Liver (tissue), 8 donors: ENCODE measurements at regions not wholly inside any gene's neighbourhood (a gene's known extent, or its start where the extent isn't known, plus 50 kb on each side); places are given as distances from the start of the nearest gene placed in this dataset.

ENCODE experiments used
- DNase-seq: peaks from one replicate; pipeline ENCODE4 v3.0.0-alpha.2; 2017; ENCODE audit warnings: low spot score
- H3K27ac ChIP-seq, 2 donors: one replicate each; pipeline ENCODE4 v1.7.0; 2013; ENCODE audit warnings: inconsistent platforms in 2 of 2, low read length in 2 of 2, control low read depth in 1 of 2, low read depth in 1 of 2, mild to moderate bottlenecking in 1 of 2
- H3K27me3 ChIP-seq, 4 donors: one replicate each; pipeline versions ENCODE4 v1.6.1 to v1.7.0; 2013; ENCODE audit warnings: low read length in 3 of 4, inconsistent platforms in 1 of 4, mild to moderate bottlenecking in 1 of 4, moderate library complexity in 1 of 4; ENCODE audit not compliant: control insufficient read depth in 4 of 4, insufficient read depth in 4 of 4
- H3K36me3 ChIP-seq, 4 donors: one replicate each; pipeline versions ENCODE4 v1.6.1 to v1.7.0; 2013; ENCODE audit warnings: low read length in 3 of 4, mild to moderate bottlenecking in 3 of 4, low read depth in 1 of 4, moderate library complexity in 1 of 4; ENCODE audit not compliant: control insufficient read depth in 4 of 4, insufficient read depth in 3 of 4
- H3K4me1 ChIP-seq, 4 donors: one replicate each; pipeline versions ENCODE4 v1.6.1 to v1.7.0; 2013; ENCODE audit warnings: low read length in 3 of 4, mild to moderate bottlenecking in 3 of 4, moderate library complexity in 1 of 4; ENCODE audit not compliant: control insufficient read depth in 4 of 4, insufficient read depth in 4 of 4
- H3K4me3 ChIP-seq, 3 donors: one replicate each; pipeline versions ENCODE4 v1.6.1 to v1.7.0; 2013; ENCODE audit warnings: low read length in 3 of 3, control low read depth in 1 of 3, low read depth in 1 of 3, mild to moderate bottlenecking in 1 of 3
- H3K9ac ChIP-seq, 2 donors: one replicate each; pipeline ENCODE4 v1.7.0; 2013; ENCODE audit warnings: low read length in 2 of 2, mild to moderate bottlenecking in 2 of 2, moderate library complexity in 2 of 2, control low read depth in 1 of 2, low read depth in 1 of 2
- H3K9me3 ChIP-seq, 4 donors: one replicate each; pipeline versions ENCODE4 v1.6.1 to v1.7.0; 2013; ENCODE audit warnings: low read length in 3 of 4; ENCODE audit not compliant: control insufficient read depth in 4 of 4
- EGR1 ChIP-seq, 2 donors: IDR thresholded peaks; 2 replicates each; pipeline ENCODE4 v1.6.1; 2016 to 2018; ENCODE audit warnings: antibody characterized with exemption in 2 of 2, low read depth in 2 of 2
- FOXA1 ChIP-seq: IDR thresholded peaks from 2 replicates; pipeline ENCODE4 v1.6.1; 2016; ENCODE audit warnings: antibody characterized with exemption
- FOXA2 ChIP-seq: IDR thresholded peaks from 2 replicates; pipeline ENCODE4 v1.6.1; 2016; ENCODE audit warnings: antibody characterized with exemption
- GABPA ChIP-seq, 2 donors: IDR thresholded peaks in 1 of 2; conservative IDR thresholded peaks in 1 of 2; 2 replicates each; pipeline ENCODE4 v1.6.1; 2016; ENCODE audit warnings: antibody characterized with exemption in 2 of 2, mild to moderate bottlenecking in 1 of 2, moderate library complexity in 1 of 2
- HNF4A ChIP-seq, 2 donors: conservative IDR thresholded peaks; 2 replicates each; pipeline ENCODE4 v1.6.1; 2016; ENCODE audit warnings: antibody characterized with exemption in 2 of 2, mild to moderate bottlenecking in 2 of 2
- HNF4G ChIP-seq: IDR thresholded peaks from 2 replicates; pipeline ENCODE4 v1.6.1; 2016; ENCODE audit warnings: antibody characterized with exemption
- JUND ChIP-seq, 2 donors: IDR thresholded peaks; 2 replicates each; pipeline ENCODE4 v1.6.1; 2016; ENCODE audit warnings: antibody characterized with exemption in 2 of 2
- NR2F2 ChIP-seq: IDR thresholded peaks from 2 replicates; pipeline ENCODE4 v1.6.1; 2016; ENCODE audit warnings: antibody characterized with exemption
- RAD21 ChIP-seq, 2 donors: IDR thresholded peaks; 2 replicates each; pipeline ENCODE4 v1.6.1; 2016; ENCODE audit warnings: antibody characterized with exemption in 2 of 2, mild to moderate bottlenecking in 2 of 2
- REST ChIP-seq: IDR thresholded peaks from 2 replicates; pipeline ENCODE4 v1.6.1; 2016; ENCODE audit warnings: antibody characterized with exemption, mild to moderate bottlenecking
- RXRA ChIP-seq, 2 donors: IDR thresholded peaks; 2 replicates each; pipeline ENCODE4 v1.6.1; 2017 to 2018; ENCODE audit warnings: antibody characterized with exemption in 2 of 2, mild to moderate bottlenecking in 1 of 2
- SP1 ChIP-seq: IDR thresholded peaks from 2 replicates; pipeline ENCODE4 v1.6.1; 2018; ENCODE audit warnings: antibody characterized with exemption, mild to moderate bottlenecking
- TAF1 ChIP-seq: conservative IDR thresholded peaks from 2 replicates; pipeline ENCODE4 v1.6.1; 2016; ENCODE audit warnings: antibody characterized with exemption, mild to moderate bottlenecking
- YY1 ChIP-seq: IDR thresholded peaks from 2 replicates; pipeline ENCODE4 v1.6.1; 2016; ENCODE audit warnings: antibody characterized with exemption, mild to moderate bottlenecking
- ZBTB33 ChIP-seq: IDR thresholded peaks from 2 replicates; pipeline ENCODE4 v1.6.1; 2016; ENCODE audit warnings: antibody characterized with exemption
- WGBS: extraction: QIAGEN DNeasy Blood & Tissue Kit; methylation state at CpG from one replicate; pipeline ENCODE4 v1.1.7; 2013; 5-methylcytosine and 5-hydroxymethylcytosine counted together
- TF ChIP-seq, protein P1 (sequence below): fragments of 150-350 bp; IDR thresholded peaks from 2 replicates; pipeline ENCODE4 v1.5.1; 2017; ENCODE audit warnings: improper control_type of control experiment, low read depth, low read length; ENCODE audit not compliant: missing input control
- TF ChIP-seq, protein P2 (sequence below): IDR thresholded peaks from 2 replicates; pipeline ENCODE4 v1.6.1; 2016; ENCODE audit warnings: antibody characterized with exemption
- TF ChIP-seq, protein P3 (sequence below): IDR thresholded peaks from 2 replicates; pipeline ENCODE4 v1.6.1; 2016; ENCODE audit warnings: antibody characterized with exemption
- donor health status: healthy.
- donor health status: healthy.
- donor health status: healthy.
- donor health status: healthy.
- donor health status: healthy.

GRCh38 chr2:121994238-121995206 is 239.1 kb downstream of the TSN start (continued):
- TF ChIP-seq, protein P1, sequence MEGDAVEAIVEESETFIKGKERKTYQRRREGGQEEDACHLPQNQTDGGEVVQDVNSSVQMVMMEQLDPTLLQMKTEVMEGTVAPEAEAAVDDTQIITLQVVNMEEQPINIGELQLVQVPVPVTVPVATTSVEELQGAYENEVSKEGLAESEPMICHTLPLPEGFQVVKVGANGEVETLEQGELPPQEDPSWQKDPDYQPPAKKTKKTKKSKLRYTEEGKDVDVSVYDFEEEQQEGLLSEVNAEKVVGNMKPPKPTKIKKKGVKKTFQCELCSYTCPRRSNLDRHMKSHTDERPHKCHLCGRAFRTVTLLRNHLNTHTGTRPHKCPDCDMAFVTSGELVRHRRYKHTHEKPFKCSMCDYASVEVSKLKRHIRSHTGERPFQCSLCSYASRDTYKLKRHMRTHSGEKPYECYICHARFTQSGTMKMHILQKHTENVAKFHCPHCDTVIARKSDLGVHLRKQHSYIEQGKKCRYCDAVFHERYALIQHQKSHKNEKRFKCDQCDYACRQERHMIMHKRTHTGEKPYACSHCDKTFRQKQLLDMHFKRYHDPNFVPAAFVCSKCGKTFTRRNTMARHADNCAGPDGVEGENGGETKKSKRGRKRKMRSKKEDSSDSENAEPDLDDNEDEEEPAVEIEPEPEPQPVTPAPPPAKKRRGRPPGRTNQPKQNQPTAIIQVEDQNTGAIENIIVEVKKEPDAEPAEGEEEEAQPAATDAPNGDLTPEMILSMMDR: no peak
- TF ChIP-seq FOXA2: no peak
- TF ChIP-seq RAD21 (IDR thresholded peaks at IDR 0.05): no peak
- no peak for TF ChIP-seq TAF1
- no peak for TF ChIP-seq SP1

DNA sequence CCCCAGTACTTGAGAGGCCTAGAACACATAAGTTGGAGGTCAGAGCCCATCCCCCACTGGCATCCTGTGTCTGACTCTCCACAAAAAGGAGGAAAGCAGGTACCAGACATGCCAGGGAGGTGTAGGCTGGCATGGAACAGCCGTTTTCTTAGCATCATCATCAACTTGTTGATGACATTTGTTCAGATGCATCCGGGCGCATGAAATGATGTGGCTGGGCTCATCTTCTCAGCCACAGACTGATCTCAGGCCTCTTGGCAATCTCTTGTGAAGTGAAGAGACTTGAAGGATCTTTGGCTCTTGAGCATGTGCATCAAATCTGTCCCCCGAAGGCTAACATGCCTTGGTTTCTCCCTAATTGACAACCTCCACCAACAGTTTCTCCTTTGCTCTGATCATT is 243.3 kb downstream of the TSN start:
- no peak overlapping the region for H3K4me3 ChIP-seq
- no peaks in the 10 kb centered on the region for H3K36me3 ChIP-seq
- H3K9me3 ChIP-seq: no peaks in the 10 kb centered on the region
- TF ChIP-seq YY1 (no peak), ZBTB33 (no peak), HNF4G (no peak), JUND (IDR thresholded peaks at IDR 0.05) (no peak), RAD21 (IDR thresholded peaks at IDR 0.05) (no peak), FOXA2 (no peak), EGR1 (IDR thresholded peaks at IDR 0.05; ENCODE audit: low read depth in 2 of 2) (no peak), FOXA1 (no peak), SP1 (no peak), RXRA (IDR thresholded peaks at IDR 0.05) (no peak), NR2F2 (no peak), HNF4A (conservative IDR thresholded peaks at IDR 0.05) (no peak), GABPA (IDR thresholded peaks at IDR 0.05 in 1 of 2, conservative IDR thresholded peaks at IDR 0.05 in 1 of 2) (no peak), REST (no peak), TAF1 (no peak)
- TF ChIP-seq, protein P2, sequence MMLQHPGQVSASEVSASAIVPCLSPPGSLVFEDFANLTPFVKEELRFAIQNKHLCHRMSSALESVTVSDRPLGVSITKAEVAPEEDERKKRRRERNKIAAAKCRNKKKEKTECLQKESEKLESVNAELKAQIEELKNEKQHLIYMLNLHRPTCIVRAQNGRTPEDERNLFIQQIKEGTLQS: no peak
- TF ChIP-seq, protein P3, sequence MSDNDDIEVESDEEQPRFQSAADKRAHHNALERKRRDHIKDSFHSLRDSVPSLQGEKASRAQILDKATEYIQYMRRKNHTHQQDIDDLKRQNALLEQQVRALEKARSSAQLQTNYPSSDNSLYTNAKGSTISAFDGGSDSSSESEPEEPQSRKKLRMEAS: no peak
- H3K27ac ChIP-seq: no peak overlapping the region
- H3K27me3 ChIP-seq: no peaks in the 10 kb centered on the region
- no peak overlapping the region for H3K9ac ChIP-seq
- H3K4me1 ChIP-seq: no peaks in the 10 kb centered on the region
- no peak for DNase-seq
- WGBS: 73% methylated on average over 4 of the region's 4 CpGs
